ENCODE measurements at regions not wholly inside any gene's neighbourhood (a gene's known extent, or its start where the extent isn't known, plus 50 kb on each side); places are given as distances from the start of the nearest gene placed in this dataset.

DNA sequence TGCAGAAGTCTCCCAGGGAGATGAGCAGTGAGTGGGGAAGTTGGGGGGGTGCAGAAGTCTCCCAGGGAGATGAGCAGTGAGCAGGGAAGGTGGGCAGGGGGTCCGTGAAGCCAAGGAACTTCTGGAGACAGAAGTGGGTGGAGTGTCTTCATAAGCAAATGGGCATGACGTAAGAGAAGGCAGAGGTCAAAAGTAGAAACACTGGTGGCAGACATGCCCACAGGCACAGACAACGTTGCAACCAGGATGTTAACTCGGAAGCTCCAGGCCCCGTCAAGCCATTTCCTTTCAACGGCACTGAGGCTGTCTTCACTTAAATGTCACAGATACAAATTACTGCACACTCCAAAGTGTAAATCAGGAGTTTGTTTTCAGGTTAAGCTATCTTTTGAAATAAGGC is 186.1 kb downstream of the SHANK2 start:
- Histone ChIP-seq H3K4me1 (ENCODE audit: control insufficient read depth, insufficient read depth, low read length) (no peaks in the 10 kb centered on the region), H3K27ac (ENCODE audit: low read depth, low read length) (no peak overlapping the region), H3K27me3 (ENCODE audit: control insufficient read depth, insufficient read depth, low read length) (no peaks in the 10 kb centered on the region)

GRCh38 chr11:71065841-71066240 is 186.5 kb downstream of the SHANK2 start:
- Histone ChIP-seq H3K4me1 (ENCODE audit: control insufficient read depth, insufficient read depth, low read length) (no peaks in the 10 kb centered on the region), H3K9ac (ENCODE audit: low read length) (no peak overlapping the region), H3K36me3 (ENCODE audit: control insufficient read depth, insufficient read depth, low read length) (no peaks in the 10 kb centered on the region), H3K27me3 (ENCODE audit: control insufficient read depth, insufficient read depth, low read length) (no peaks in the 10 kb centered on the region), H3K4me3 (ENCODE audit: low read length) (no peak overlapping the region), H3K27ac (ENCODE audit: low read depth, low read length) (no peak overlapping the region)

More for the DNA sequence above, 186.1 kb downstream of the SHANK2 start:
- Histone ChIP-seq H3K9ac (ENCODE audit: low read length) (no peak overlapping the region), H3K4me3 (ENCODE audit: low read length) (no peak overlapping the region), H3K36me3 (ENCODE audit: control insufficient read depth, insufficient read depth, low read length) (no peaks in the 10 kb centered on the region)

DNA sequence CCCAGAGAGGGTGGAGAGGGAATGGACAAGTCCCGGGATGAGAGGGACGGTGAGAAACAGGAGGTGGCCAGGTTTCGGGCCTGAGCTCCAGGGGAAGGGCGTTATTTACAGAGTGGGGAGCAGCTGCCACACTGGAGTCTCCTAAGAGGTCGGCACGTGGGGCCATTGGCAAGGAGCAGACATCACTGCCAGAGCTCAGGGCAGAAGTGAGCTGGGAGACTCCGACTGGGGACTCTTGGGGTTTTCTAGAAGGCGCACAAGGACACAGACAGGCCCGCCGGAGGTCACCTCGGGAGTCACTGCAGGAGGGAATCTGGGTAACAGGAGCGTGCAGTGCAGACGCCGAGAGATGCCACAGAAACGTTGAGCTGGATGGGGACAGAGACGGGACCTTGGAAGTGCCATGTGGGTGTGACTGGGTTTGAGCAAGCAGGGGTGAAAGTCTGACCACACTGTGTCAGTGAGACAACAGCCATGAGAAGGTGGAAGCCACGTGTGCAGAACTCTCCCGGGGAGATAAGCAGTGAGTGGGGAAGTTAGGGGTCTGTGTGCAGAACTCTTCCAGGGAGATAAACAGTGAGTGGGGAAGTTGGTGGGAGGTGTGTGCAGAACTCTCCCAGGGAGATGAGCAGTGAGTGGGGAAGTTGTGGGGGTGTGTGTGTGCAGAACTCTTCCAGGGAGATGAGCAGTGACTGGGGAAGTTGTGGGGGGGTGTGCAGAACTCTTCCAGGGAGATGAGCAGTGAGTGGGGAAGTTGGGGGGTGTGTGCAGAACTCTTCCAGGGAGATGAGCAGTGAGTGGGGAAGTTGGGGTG is 187.5 kb downstream of the SHANK2 start:
- H3K4me3 ChIP-seq (ENCODE audit: low read length), result no peak overlapping the region
- H3K27ac ChIP-seq (ENCODE audit: low read depth, low read length), result no peak overlapping the region
- H3K4me1 ChIP-seq (ENCODE audit: control insufficient read depth, insufficient read depth, low read length), result no peaks in the 10 kb centered on the region
- H3K27me3 ChIP-seq (ENCODE audit: control insufficient read depth, insufficient read depth, low read length), result no peaks in the 10 kb centered on the region
- H3K9ac ChIP-seq (ENCODE audit: low read length), result no peak overlapping the region
- H3K36me3 ChIP-seq (ENCODE audit: control insufficient read depth, insufficient read depth, low read length), result no peaks in the 10 kb centered on the region

- Histone ChIP-seq H3K9ac (ENCODE audit: low read length) (no peak overlapping the region), H3K27me3 (ENCODE audit: control insufficient read depth, insufficient read depth, low read length) (no peaks in the 10 kb centered on the region), H3K36me3 (ENCODE audit: control insufficient read depth, insufficient read depth, low read length) (no peaks in the 10 kb centered on the region), H3K27ac (ENCODE audit: low read depth, low read length) (no peak overlapping the region), H3K4me1 (ENCODE audit: control insufficient read depth, insufficient read depth, low read length) (no peaks in the 10 kb centered on the region), H3K4me3 (ENCODE audit: low read length) (no peak overlapping the region)
Observed at GRCh38 chr11:71064183-71064582, 188.2 kb downstream of the SHANK2 start.

DNA sequence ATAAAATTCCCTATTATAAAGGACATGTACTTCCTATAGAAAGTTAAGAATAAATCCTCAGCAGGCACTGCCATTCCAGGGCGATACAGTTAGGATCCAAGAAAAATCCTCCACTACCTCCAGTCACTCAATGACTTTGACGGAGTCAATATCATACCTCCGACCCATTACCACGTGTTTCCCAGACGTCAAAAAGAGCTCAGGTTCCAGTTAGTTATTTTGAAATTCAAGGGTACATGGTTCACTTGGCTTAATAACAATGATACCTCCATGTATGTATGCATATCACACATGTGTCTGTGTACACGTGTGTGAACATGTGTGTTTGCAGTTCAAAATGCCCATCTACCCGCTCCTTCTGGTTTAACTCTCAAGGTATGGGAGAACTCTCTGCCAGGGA is 189.2 kb downstream of the SHANK2 start:
- Histone ChIP-seq H3K9ac (ENCODE audit: low read length) (no peak overlapping the region), H3K27me3 (ENCODE audit: control insufficient read depth, insufficient read depth, low read length) (no peaks in the 10 kb centered on the region), H3K4me3 (ENCODE audit: low read length) (no peak overlapping the region), H3K4me1 (ENCODE audit: control insufficient read depth, insufficient read depth, low read length) (no peaks in the 10 kb centered on the region), H3K27ac (ENCODE audit: low read depth, low read length) (no peak overlapping the region), H3K36me3 (ENCODE audit: control insufficient read depth, insufficient read depth, low read length) (no peaks in the 10 kb centered on the region)

- H3K4me3 ChIP-seq (ENCODE audit: low read length), result no peak overlapping the region
- no peaks in the 10 kb centered on the region for H3K27me3 ChIP-seq (ENCODE audit: control insufficient read depth, insufficient read depth, low read length)
- no peaks in the 10 kb centered on the region for H3K4me1 ChIP-seq (ENCODE audit: control insufficient read depth, insufficient read depth, low read length)
- no peaks in the 10 kb centered on the region for H3K36me3 ChIP-seq (ENCODE audit: control insufficient read depth, insufficient read depth, low read length)
- H3K27ac ChIP-seq (ENCODE audit: low read depth, low read length), result no peak overlapping the region
- no peak overlapping the region for H3K9ac ChIP-seq (ENCODE audit: low read length)
Observed at GRCh38 chr11:71062199-71062598, 190.2 kb downstream of the SHANK2 start.

- no peaks in the 10 kb centered on the region for H3K36me3 ChIP-seq (ENCODE audit: control insufficient read depth, insufficient read depth, low read length)
- H3K9ac ChIP-seq (ENCODE audit: low read length), result no peak overlapping the region
- H3K4me1 ChIP-seq (ENCODE audit: control insufficient read depth, insufficient read depth, low read length), result no peaks in the 10 kb centered on the region
- H3K27me3 ChIP-seq (ENCODE audit: control insufficient read depth, insufficient read depth, low read length), result no peaks in the 10 kb centered on the region
- no peak overlapping the region for H3K4me3 ChIP-seq (ENCODE audit: low read length)
- no peak overlapping the region for H3K27ac ChIP-seq (ENCODE audit: low read depth, low read length)
Observed at GRCh38 chr11:71060391-71060791, 192.0 kb downstream of the SHANK2 start.

DNA sequence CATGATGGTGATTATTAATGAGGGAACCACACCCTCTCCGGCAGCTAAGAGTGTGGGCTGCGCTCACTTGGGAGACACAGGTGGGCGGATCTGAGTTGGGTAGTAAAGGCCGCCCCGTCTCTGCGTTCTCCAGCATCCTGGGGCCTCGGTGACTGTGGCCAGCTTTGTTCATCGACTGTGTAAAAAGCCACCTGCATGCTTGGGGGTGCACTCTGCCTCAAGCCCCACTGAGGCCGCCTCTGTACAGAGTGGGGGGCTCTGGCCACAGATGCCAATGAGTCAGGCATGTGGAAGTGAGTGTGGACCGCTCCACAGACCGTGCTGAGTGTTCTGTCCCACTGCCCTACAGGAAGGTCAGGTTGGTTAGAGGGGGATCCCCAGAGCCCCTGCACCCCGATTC is 192.7 kb downstream of the SHANK2 start:
- Histone ChIP-seq H3K27me3 (ENCODE audit: control insufficient read depth, insufficient read depth, low read length) (no peaks in the 10 kb centered on the region), H3K9ac (ENCODE audit: low read length) (no peak overlapping the region), H3K4me3 (ENCODE audit: low read length) (no peak overlapping the region), H3K36me3 (ENCODE audit: control insufficient read depth, insufficient read depth, low read length) (no peaks in the 10 kb centered on the region), H3K4me1 (ENCODE audit: control insufficient read depth, insufficient read depth, low read length) (no peaks in the 10 kb centered on the region), H3K27ac (ENCODE audit: low read depth, low read length) (no peak overlapping the region)

DNA sequence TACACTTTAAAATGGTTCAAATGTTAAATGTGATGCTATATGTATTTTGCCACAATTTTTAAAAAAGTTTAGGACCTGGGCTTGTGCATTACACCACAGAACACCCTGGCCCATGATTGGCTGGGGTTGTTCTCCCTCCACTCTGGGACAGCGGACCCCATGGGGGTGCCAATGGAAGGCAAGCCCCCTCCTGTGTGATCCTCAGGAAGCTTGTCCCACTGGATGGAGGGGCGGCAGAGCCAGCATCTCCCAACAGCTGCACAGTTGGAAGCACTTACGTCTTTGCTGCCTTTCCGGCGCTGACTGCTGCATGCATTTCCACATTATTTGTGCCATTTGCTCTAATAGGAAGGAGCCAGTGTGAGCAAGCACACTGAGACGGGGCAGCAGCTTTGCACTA is 196.5 kb downstream of the SHANK2 start:
- Histone ChIP-seq H3K9ac (ENCODE audit: low read length) (no peak overlapping the region), H3K27me3 (ENCODE audit: control insufficient read depth, insufficient read depth, low read length) (no peaks in the 10 kb centered on the region), H3K4me1 (ENCODE audit: control insufficient read depth, insufficient read depth, low read length) (no peaks in the 10 kb centered on the region), H3K4me3 (ENCODE audit: low read length) (no peak overlapping the region), H3K27ac (ENCODE audit: low read depth, low read length) (no peak overlapping the region), H3K36me3 (ENCODE audit: control insufficient read depth, insufficient read depth, low read length) (no peaks in the 10 kb centered on the region)

Data from rectal smooth muscle tissue (tissue), 1 donor.